SU-DHL-6 (cell line): ENCODE measurements at regions not wholly inside any gene's neighbourhood (a gene's known extent, or its start where the extent isn't known, plus 50 kb on each side); places are given as distances from the start of the nearest gene placed in this dataset.

Source experiments
- H2AFZ ChIP-seq: fragments of 200-600 bp; sonication (generic); 2 replicates; pipeline ENCODE4 v1.6.1; 2014; ENCODE audit warnings: low read depth, mild to moderate bottlenecking, moderate library complexity, mixed read lengths, antibody characterized with exemption, low read length; ENCODE audit not compliant: severe bottlenecking
- H3F3A ChIP-seq: fragments of 200-600 bp; shearing (Covaris generic); 2 replicates; pipeline ENCODE4 v1.6.0; 2016; ENCODE audit warnings: antibody characterized with exemption, mild to moderate bottlenecking; ENCODE audit not compliant: insufficient read depth
- H3K27ac ChIP-seq: fragments of 200-600 bp; sonication (generic); 2 replicates; pipeline ENCODE4 v1.5.1; 2016; ENCODE audit warnings: low read depth, mild to moderate bottlenecking, low read length, moderate library complexity, mixed read lengths
- H3K27me3 ChIP-seq: fragments of 200-600 bp; sonication (generic), shearing (Covaris generic); 2 replicates; pipeline ENCODE4 v1.6.0; 2014; ENCODE audit warnings: mild to moderate bottlenecking, low read length
- H3K36me3 ChIP-seq: fragments of 200-600 bp; sonication (generic); 2 replicates; pipeline ENCODE4 v1.6.1; 2014; ENCODE audit warnings: mild to moderate bottlenecking, low read length, mixed read lengths
- H3K4me2 ChIP-seq: fragments of 300-600, 200-600 bp; shearing (Covaris generic), sonication (generic); 2 replicates; pipeline ENCODE4 v1.6.0; 2014; ENCODE audit warnings: low read length, low read depth, mild to moderate bottlenecking; ENCODE audit not compliant: poor library complexity, severe bottlenecking
- H3K4me3 ChIP-seq: fragments of 200-600 bp; sonication (generic); 2 replicates; pipeline ENCODE4 v1.5.1; 2014; ENCODE audit warnings: antibody characterized with exemption, low read length, mild to moderate bottlenecking, mixed read lengths; ENCODE audit not compliant: insufficient read depth, poor library complexity, severe bottlenecking
- H3K79me2 ChIP-seq: fragments of 200-600 bp; sonication (generic); 2 replicates; pipeline ENCODE4 v1.6.1; 2014; ENCODE audit warnings: mild to moderate bottlenecking, low read length, moderate library complexity; ENCODE audit not compliant: insufficient read depth
- H3K9ac ChIP-seq: fragments of 200-600 bp; sonication (generic); 2 replicates; pipeline ENCODE4 v1.7.0; 2014; ENCODE audit warnings: mild to moderate bottlenecking, low read length
- H3K9me2 ChIP-seq: fragments of 200-600 bp; sonication (generic); replicated peaks from 2 replicates; pipeline ENCODE4 v1.6.1; 2014; ENCODE audit warnings: low read length; ENCODE audit not compliant: insufficient read depth
- H3K9me3 ChIP-seq: fragments of 200-600 bp; sonication (generic); 2 replicates; pipeline ENCODE4 v1.6.1; 2014; ENCODE audit warnings: low read length, mixed read lengths; ENCODE audit not compliant: insufficient read depth
- H4K20me1 ChIP-seq: fragments of 200-600 bp; sonication (generic); 2 replicates; pipeline ENCODE4 v1.6.1; 2014; ENCODE audit warnings: low read depth, mild to moderate bottlenecking, antibody characterized with exemption, low read length, moderate library complexity, mixed read lengths
- EZH2phosphoT487 ChIP-seq: fragments of 200-600 bp; sonication (generic), shearing (Covaris generic); conservative IDR thresholded peaks from 2 replicates; pipeline ENCODE4 v1.6.1; 2018; ENCODE audit warnings: mild to moderate bottlenecking, antibody characterized with exemption, low read length, moderate library complexity, mixed read lengths
- TF ChIP-seq, protein P1 (sequence below): fragments of 200-600 bp; sonication (generic); IDR thresholded peaks from one replicate; pipeline ENCODE4 v1.5.1; 2017; ENCODE audit warnings: antibody characterized with exemption, mild to moderate bottlenecking, low read length, moderate library complexity; ENCODE audit not compliant: insufficient read depth, poor library complexity, severe bottlenecking

DNA sequence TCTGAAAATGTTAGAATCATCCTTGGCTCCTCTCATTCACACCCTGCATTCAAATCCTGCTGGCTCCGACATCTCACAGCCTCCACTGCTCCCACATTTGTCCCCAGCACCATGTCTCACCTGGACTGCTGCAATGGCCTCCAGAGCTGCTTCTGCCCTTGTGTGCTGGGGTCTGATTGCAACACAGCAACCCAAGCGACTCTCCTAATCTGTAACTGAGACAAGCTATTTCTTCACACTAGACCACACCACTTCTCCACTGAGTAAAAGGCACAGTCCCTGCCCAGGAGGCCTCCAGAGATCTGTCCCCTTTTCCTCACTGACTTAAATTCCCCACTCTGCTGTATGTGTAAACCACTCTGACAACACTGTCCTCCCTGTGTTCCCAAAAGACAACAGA lies 151.1 kb upstream of the TAS2R1 start:
- TF ChIP-seq, protein P1, sequence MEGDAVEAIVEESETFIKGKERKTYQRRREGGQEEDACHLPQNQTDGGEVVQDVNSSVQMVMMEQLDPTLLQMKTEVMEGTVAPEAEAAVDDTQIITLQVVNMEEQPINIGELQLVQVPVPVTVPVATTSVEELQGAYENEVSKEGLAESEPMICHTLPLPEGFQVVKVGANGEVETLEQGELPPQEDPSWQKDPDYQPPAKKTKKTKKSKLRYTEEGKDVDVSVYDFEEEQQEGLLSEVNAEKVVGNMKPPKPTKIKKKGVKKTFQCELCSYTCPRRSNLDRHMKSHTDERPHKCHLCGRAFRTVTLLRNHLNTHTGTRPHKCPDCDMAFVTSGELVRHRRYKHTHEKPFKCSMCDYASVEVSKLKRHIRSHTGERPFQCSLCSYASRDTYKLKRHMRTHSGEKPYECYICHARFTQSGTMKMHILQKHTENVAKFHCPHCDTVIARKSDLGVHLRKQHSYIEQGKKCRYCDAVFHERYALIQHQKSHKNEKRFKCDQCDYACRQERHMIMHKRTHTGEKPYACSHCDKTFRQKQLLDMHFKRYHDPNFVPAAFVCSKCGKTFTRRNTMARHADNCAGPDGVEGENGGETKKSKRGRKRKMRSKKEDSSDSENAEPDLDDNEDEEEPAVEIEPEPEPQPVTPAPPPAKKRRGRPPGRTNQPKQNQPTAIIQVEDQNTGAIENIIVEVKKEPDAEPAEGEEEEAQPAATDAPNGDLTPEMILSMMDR, result no peak
- TF ChIP-seq EZH2phosphoT487, result no peak
- H3K27me3 ChIP-seq, result no peaks in the 10 kb centered on the region
- no peaks in the 10 kb centered on the region for H4K20me1 ChIP-seq
- no peak overlapping the region for H3K9ac ChIP-seq
- H2AFZ ChIP-seq, result no peak overlapping the region
- H3K9me2 ChIP-seq, result no peaks in the 10 kb centered on the region
- no peaks in the 10 kb centered on the region for H3F3A ChIP-seq
- no peak overlapping the region for H3K27ac ChIP-seq
- no peaks in the 10 kb centered on the region for H3K36me3 ChIP-seq
- H3K79me2 ChIP-seq, result no peaks in the 10 kb centered on the region
- H3K9me3 ChIP-seq, result no peaks in the 10 kb centered on the region
- no peak overlapping the region for H3K4me2 ChIP-seq
- H3K4me3 ChIP-seq, result no peak overlapping the region

DNA sequence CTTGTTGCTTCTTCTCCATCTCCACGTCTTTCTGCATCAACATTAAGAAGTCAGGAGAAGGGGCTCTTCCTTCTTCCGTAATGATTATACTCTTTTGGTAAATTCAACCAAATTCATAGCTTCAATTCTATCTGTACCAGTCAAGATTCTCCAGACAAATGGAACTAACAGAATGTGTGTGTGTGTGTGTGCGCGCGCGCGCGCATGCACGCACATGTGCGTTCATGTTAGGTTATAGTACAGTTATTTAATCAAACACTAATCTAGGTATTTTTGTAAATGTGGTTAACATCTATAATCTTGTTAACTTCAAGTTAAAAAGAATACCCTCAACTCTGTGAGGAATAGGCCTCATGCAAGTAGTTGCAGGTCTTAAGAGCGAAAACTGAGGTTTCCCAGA lies 150.3 kb upstream of the TAS2R1 start:
- TF ChIP-seq EZH2phosphoT487, result no peak
- Histone ChIP-seq H3K9me2 (no peaks in the 10 kb centered on the region), H3K27me3 (no peaks in the 10 kb centered on the region), H3K36me3 (no peaks in the 10 kb centered on the region), H3K9ac (no peak overlapping the region), H4K20me1 (no peaks in the 10 kb centered on the region), H3F3A (no peaks in the 10 kb centered on the region), H2AFZ (no peak overlapping the region), H3K27ac (no peak overlapping the region), H3K79me2 (no peaks in the 10 kb centered on the region), H3K4me3 (no peak overlapping the region), H3K4me2 (no peak overlapping the region), H3K9me3 (no peaks in the 10 kb centered on the region)

DNA sequence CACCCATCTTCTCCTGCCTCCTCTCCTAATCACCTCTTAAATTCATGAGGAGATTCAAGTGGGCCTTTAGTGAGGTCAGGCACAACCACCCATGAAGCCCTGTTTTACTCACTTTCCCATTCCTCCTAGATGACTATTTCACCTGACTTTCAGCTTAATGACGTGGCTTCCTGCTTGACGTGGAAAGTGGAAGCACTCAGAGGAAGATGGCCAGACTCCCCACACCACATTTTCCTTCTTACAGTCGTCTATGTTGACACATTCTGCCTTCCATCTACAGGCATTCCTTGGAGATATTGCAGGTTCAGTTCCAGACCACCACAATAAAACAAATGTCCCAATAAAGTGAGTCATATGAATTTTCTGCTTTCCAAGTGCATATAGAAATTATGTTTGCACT lies 146.4 kb upstream of the TAS2R1 start:
- TF ChIP-seq EZH2phosphoT487, result no peak
- TF ChIP-seq, protein P1, result no peak
- no peak overlapping the region for H2AFZ ChIP-seq
- no peaks in the 10 kb centered on the region for H4K20me1 ChIP-seq
- no peaks in the 10 kb centered on the region for H3K9me2 ChIP-seq
- H3K27ac ChIP-seq, result no peak overlapping the region
- no peaks in the 10 kb centered on the region for H3K36me3 ChIP-seq
- H3K4me2 ChIP-seq, result no peak overlapping the region
- H3K27me3 ChIP-seq, result no peaks in the 10 kb centered on the region
- no peaks in the 10 kb centered on the region for H3F3A ChIP-seq
- no peaks in the 10 kb centered on the region for H3K79me2 ChIP-seq
- no peaks in the 10 kb centered on the region for H3K9me3 ChIP-seq
- no peak overlapping the region for H3K4me3 ChIP-seq
- H3K9ac ChIP-seq, result no peak overlapping the region

DNA sequence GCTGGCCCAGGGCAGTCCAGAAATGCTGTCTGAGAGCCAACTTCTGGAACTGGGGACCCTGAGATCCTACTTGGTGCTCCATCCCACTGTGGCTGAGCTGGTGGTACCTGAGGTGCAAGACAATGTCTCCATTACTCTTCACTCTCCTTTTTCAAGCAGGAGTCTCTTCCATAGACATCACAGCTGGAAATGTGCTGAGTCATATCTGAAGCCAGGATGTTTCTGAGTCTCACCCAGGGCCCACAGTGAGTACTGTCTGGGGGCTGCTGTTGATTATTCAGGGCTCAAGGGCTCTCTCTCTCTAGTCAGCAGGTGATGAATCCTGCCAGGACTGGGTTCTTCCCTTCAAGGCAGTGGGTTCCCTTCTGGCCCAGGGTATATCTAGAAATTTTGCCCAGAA lies 145.2 kb upstream of the TAS2R1 start:
- H3K4me2 ChIP-seq, result no peak overlapping the region
- no peak overlapping the region for H3K9ac ChIP-seq
- no peaks in the 10 kb centered on the region for H3K79me2 ChIP-seq
- H3K27ac ChIP-seq, result no peak overlapping the region
- no peaks in the 10 kb centered on the region for H3K9me2 ChIP-seq
- no peaks in the 10 kb centered on the region for H3K27me3 ChIP-seq
- no peak overlapping the region for H3K4me3 ChIP-seq
- TF ChIP-seq, protein P1, result no peak
- no peak for TF ChIP-seq EZH2phosphoT487
- no peaks in the 10 kb centered on the region for H3K9me3 ChIP-seq
- H3F3A ChIP-seq, result no peaks in the 10 kb centered on the region
- H2AFZ ChIP-seq, result no peak overlapping the region
- H3K36me3 ChIP-seq, result no peaks in the 10 kb centered on the region
- H4K20me1 ChIP-seq, result no peaks in the 10 kb centered on the region
